ENCODE measurements at regions not wholly inside any gene's neighbourhood (a gene's known extent, or its start where the extent isn't known, plus 50 kb on each side); places are given as distances from the start of the nearest gene placed in this dataset.
"Not testable (repeated sequence)": the region's sequence is repeated elsewhere in the genome, so short reads cannot be mapped to it uniquely, and the experiment has no call there.

DNA sequence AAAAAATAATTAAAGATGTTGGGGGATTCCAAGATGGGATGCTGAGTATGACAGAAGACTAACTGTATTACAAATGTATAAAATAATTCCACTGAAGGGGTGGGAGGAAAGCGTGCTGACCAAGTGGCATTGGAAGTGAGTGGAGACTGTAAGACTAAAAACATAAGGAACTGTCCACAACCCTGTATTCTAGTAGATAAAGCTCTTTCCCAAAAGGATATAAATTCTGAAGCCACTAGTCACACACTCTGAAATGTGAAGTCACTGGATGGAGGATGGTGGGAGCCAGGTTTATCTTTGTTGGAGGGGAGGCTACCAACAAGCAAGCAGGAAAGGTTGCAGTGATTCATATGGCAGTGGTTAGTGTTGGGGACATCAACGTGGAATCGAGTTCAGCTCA, 182.8 kb upstream of the PLGLB2 start:
- TF ChIP-seq, protein P1, sequence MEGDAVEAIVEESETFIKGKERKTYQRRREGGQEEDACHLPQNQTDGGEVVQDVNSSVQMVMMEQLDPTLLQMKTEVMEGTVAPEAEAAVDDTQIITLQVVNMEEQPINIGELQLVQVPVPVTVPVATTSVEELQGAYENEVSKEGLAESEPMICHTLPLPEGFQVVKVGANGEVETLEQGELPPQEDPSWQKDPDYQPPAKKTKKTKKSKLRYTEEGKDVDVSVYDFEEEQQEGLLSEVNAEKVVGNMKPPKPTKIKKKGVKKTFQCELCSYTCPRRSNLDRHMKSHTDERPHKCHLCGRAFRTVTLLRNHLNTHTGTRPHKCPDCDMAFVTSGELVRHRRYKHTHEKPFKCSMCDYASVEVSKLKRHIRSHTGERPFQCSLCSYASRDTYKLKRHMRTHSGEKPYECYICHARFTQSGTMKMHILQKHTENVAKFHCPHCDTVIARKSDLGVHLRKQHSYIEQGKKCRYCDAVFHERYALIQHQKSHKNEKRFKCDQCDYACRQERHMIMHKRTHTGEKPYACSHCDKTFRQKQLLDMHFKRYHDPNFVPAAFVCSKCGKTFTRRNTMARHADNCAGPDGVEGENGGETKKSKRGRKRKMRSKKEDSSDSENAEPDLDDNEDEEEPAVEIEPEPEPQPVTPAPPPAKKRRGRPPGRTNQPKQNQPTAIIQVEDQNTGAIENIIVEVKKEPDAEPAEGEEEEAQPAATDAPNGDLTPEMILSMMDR (IDR thresholded peaks at IDR 0.05) = not testable (repeated sequence)
- TF ChIP-seq EP300, POLR2A (IDR thresholded peaks at IDR 0.05): not testable (repeated sequence)
